GM19395 (cell line): ENCODE measurements at regions not wholly inside any gene's neighbourhood (a gene's known extent, or its start where the extent isn't known, plus 50 kb on each side); places are given as distances from the start of the nearest gene placed in this dataset.

Source experiments
- ATAC-seq: cut with Tn5 transposase; IDR thresholded peaks from one replicate; pipeline ENCODE4 v1.9.1; 2021; ENCODE audit warnings: mild to moderate bottlenecking, moderate library complexity; ENCODE audit not compliant: unreplicated experiment

GRCh38 chr3:102141096-102141927 is 292.0 kb downstream of the NFKBIZ start:
- no peak for ATAC-seq

- no peak for ATAC-seq
These were observed 292.6 kb downstream of the NFKBIZ start for GRCh38 chr3:102141928-102142239.

DNA sequence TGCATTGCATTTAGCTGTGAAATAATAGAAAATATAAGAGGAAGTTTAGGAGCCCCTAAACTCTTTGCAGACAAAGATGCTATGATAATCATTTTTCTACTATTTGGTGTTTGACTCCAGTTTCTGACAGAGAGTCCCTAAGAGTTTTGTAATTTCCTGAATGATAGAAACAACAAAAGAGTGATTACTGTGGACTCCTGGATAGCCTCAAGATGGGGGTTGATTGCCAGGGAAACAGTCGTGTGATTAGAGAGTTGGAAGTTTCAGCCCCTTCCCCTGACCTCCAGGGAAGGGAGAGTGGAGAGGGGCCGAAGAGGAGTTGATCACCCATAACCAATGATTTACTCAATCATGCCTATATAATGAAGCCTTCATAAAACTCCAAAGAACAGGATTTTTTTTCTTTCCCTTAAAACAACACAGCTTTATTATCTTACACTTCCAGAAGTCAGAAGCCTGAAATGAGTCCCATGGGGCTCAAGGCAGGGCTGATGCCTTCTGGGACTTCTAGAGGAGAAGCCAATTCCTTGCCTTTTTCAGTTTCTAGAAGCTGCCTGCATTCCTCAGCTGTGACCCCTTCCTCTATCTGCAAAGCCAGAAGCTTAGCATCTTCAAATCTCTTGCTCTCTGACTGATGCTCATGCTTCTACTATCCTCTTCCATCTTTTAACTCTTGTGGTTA is 292.3 kb upstream of the ZPLD1 start:
- ATAC-seq, result no peak

DNA sequence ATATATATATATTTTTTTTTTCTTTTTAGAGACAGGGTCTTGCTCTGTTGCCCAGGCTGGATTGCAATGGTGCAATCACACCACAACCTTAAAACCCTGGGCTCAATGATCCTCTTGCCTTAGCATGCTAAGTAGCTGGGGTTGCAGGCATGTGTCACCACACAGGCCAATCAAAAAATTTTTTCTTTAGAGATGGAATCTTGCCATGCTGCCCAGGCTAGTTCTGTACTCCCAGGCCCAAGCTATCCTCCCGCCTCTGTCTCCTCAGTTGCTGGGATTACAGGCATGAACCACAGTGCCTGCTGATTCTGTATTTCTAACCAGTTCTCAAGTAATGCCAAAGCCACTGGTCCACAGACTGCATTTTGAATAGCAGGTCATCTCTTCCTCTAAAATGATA is 291.3 kb upstream of the ZPLD1 start:
- no peak for ATAC-seq

DNA sequence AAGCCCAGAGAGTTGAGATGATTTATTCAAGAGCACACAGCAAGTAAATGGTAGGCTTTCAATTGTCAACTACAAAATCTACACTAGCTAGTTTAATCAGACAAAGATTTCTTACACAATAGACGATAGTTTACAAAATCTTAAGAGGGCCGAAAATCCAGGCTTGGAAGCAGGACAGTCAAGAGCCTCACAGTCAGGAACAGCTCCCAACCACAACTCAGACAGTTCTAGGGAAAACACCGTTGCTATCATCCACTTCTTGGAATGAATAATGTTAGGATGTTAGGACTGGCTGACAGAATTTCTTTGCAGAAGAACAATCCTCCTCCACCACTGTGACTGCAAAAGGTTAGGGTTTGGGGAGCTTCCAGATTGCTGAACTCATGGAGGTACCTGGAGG is 290.8 kb upstream of the ZPLD1 start:
- ATAC-seq, result no peak

- ATAC-seq, result no peak
These were observed 286.0 kb upstream of the ZPLD1 start for GRCh38 chr3:102148598-102149337.

GRCh38 chr3:102151935-102152334 is 282.9 kb upstream of the ZPLD1 start:
- no peak for ATAC-seq

DNA sequence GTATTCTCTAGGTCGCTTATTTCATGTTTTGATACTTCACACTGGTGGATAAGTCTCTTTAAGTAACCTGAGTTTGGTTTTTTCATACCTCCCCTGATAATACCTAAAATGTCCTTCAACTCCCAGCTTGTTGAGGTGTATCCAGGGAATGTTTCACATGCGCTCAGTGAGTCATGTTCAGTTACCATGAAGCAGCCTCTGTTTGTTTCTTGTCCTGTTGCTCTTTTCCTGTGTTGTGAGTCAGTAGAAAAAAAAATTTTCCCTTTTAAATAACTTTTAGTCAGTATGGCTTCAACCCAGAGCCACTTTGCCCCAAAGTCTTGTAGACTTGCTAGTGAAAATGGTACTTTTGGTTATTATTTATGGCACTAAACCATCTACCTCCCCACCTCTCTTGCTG is 278.4 kb upstream of the ZPLD1 start:
- ATAC-seq, result no peak

DNA sequence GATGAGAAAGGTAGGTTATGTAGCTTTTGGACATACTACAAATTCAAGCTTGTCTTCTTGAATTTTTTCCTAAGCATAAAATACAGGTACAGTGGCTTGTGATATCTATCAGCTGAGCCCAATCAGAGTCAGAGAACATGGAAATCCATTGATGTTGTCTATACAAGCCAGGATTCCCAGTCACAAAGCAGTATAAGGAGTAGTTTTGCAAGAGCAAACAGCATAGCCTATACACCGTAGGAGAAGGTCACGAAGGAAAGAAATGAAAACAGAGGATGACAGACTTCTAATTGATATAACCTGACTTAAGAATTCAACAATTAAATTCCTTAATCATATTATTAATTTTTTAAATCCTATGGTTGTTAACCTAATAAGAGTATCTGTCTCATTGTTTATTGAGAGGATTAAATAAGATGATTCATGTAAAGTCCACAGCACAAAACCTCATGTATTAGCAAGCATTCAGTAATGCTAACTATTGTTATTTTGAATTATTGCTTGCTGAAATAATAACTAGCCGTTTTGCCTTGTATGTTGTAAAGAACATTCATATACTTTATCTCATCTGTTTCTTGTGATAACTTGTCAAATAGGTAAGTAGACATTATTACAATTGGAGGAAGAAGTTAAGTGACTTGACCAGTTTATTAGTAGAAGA is 276.6 kb upstream of the ZPLD1 start:
- no peak for ATAC-seq

DNA sequence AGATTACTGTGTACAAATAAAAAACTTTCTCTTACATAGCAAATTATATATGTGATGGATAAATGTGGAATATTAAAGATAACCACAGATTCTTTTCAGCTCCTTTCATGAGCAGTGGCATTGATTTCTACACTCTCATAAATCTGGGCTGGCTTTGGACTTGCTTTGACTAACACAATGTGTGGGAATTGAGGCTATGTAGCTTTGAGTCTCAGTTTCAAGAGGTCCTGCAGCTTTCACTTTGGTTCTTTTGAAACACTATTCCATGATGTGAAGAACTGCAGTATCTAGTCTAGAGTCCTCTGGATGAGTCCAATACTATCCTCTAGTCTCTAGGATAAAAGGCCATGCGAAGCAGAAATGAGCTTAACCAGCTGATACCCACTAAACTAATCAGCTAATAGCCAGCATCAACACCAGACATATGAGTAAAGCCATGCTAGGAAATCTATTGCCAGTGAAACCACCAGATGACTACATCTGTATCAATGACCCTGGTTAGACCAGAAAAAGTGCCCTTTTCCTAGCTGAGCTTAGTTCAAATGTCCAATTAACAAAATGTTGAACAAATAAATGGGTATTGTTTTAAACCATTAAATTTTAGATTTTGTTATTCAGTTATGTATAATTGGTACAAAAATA is 274.9 kb upstream of the ZPLD1 start:
- ATAC-seq, result no peak

DNA sequence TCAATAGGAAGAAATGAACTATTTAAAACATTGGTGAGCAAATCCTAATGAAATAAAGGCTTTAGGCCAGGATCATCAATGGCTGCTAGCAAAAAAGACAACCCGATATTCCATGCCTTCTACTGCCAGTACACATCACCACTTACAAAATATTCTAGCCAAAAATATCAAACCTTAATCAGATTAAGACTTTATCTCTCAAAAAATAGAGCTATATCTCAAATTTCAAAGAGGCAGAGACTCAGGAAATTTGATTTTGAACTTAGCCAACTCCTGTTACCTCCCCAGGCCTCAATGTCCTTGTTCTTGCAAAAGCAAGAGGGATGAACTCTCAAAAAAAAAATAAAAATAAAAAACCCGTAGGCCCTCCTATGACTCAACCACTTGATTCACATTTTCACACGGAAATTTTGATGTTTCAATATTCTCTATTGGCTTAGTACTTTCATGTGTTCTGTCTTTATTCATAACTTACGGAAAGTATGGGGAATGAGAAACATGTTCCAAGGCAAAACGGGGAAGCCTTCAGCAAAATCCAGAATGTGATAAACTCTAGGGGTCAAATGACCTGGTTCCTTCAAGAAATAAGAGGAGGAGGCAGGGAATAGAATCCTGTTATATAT is 273.3 kb upstream of the ZPLD1 start:
- ATAC-seq, result no peak

DNA sequence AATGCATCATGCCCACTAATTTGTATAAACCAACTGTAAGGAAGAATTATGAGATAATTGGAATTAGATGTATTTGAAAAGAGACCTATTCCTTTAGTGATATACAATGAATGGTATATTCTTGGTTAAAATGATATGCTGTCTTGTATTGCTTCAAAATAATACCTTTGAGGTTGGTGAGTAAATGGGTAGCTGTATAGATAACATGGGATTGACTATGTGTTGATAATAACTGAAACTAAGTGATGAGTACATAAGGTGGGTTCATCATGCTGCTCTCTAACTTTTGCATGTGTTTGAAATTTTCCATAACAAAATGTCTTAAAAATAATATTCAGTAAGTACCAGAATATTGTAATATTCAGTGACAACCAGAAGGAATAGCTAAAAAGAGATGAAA is 272.6 kb upstream of the ZPLD1 start:
- ATAC-seq, result no peak

GRCh38 chr3:102163039-102163817 is 271.6 kb upstream of the ZPLD1 start:
- no peak for ATAC-seq

- no peak for ATAC-seq
These were observed 271.0 kb upstream of the ZPLD1 start for GRCh38 chr3:102163818-102164154.

DNA sequence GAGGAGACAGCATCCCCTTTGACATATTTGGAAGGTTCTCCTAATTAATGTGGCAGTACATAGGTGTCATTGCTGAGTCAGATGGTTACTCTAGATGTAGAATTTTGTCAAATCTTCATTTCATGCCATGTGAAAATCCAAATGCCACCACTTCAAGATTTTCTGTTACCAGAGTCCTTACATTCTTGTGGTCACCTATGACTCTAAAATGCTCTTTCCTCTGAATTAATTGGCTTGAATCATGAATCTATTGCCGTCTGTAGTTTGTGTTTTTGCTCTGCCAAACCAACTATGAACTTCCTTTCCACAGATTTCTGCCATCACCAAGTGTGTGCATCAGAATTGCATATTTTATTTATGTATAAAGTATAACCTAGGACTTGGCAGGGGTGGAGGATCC is 269.4 kb upstream of the ZPLD1 start:
- ATAC-seq, result no peak

- ATAC-seq, result no peak
These were observed 264.8 kb upstream of the ZPLD1 start for GRCh38 chr3:102169915-102170479.

- no peak for ATAC-seq
These were observed 264.3 kb upstream of the ZPLD1 start for GRCh38 chr3:102170545-102170944.

DNA sequence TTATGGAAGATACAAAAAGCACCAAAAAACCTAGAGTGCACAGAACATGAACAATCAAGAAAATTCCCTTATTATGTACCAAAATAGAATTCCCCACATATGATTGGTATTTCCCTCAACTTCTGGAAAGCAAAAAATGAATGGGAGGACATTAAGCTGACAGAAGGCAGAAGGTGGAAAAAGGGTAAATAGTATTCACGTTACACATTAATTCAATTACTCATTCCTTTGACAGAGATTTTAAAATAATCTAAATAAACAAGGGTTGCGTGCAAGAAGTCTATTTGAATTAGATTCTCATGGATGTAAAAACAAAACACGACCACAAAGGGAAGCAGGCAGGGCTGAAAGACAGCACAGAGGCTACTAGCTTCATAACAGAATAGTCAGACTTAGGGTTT is 260.5 kb upstream of the ZPLD1 start:
- no peak for ATAC-seq

DNA sequence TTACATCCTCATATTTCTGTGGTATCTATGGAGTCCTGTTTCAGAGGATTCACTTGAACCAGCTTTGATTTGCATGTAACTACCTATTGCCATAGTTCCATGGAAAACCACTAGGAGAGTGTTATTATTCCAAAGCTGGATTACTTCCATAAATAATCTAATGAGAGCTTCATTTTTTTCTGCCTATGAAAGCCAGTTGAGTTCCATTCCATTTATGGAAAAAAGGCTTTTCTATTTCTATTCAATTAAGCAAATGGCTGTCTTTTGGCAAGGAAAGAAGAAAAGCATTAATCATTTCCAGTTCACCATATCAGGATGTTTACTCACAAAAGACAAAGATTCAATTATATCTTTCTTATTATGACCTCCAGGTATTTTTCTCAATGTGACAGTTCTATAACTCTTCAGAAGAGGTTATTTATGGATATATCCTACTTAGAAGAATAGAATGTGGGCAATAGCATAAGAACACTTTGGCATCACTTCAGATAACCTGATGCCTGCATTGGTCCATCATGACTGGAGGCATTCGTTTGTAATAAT is 259.9 kb upstream of the ZPLD1 start:
- ATAC-seq, result no peak
